ENCODE measurements at regions not wholly inside any gene's neighbourhood (a gene's known extent, or its start where the extent isn't known, plus 50 kb on each side); places are given as distances from the start of the nearest gene placed in this dataset.

- H3K9me3 ChIP-seq (ENCODE audit: severe bottlenecking) = no peaks in the 10 kb centered on the region
- no peak overlapping the region for H3K27ac ChIP-seq
- no peak overlapping the region for H3K4me3 ChIP-seq (ENCODE audit: low read depth, low read length)
- TF ChIP-seq CTCF (IDR thresholded peaks at IDR 0.05; ENCODE audit: low read depth, low read length) = no peak
- DNase-seq = no peak
- H3K27me3 ChIP-seq (ENCODE audit: insufficient read depth, low read depth, severe bottlenecking) = no peaks in the 10 kb centered on the region
- no peaks in the 10 kb centered on the region for H3K36me3 ChIP-seq
Observed at GRCh38 chr3:34381243-34381642, 582.8 kb downstream of the PDCD6IP start.

DNA sequence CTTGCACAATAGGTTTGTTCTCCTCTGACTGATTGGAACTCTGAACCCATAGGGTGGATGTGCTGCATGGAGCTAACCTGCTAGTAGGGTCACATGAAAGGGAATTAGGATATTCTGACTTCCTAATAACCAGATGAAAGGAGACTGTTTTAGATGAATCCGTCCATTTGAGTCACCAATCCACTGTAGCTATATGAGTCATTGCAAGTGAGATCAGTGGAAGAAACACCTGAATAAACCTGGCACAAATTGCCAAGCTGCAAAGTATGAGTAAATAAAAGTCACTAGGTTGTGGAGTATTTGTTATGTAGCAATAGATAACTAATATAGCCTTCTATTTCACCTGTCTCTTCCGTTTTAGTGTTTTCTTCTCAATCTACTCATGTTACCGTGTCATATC lies 584.4 kb downstream of the PDCD6IP start:
- no peak for DNase-seq
- no peaks in the 10 kb centered on the region for H3K9me3 ChIP-seq (ENCODE audit: severe bottlenecking)
- no peaks in the 10 kb centered on the region for H3K36me3 ChIP-seq
- H3K27ac ChIP-seq = no peak overlapping the region
- TF ChIP-seq CTCF (IDR thresholded peaks at IDR 0.05; ENCODE audit: low read depth, low read length) = no peak
- no peaks in the 10 kb centered on the region for H3K27me3 ChIP-seq (ENCODE audit: insufficient read depth, low read depth, severe bottlenecking)
- H3K4me3 ChIP-seq (ENCODE audit: low read depth, low read length) = no peak overlapping the region

- Histone ChIP-seq H3K27me3 (ENCODE audit: insufficient read depth, low read depth, severe bottlenecking) (no peaks in the 10 kb centered on the region), H3K9me3 (ENCODE audit: severe bottlenecking) (no peaks in the 10 kb centered on the region), H3K4me3 (ENCODE audit: low read depth, low read length) (no peak overlapping the region), H3K27ac (no peak overlapping the region), H3K36me3 (no peaks in the 10 kb centered on the region)
- TF ChIP-seq CTCF (IDR thresholded peaks at IDR 0.05; ENCODE audit: low read depth, low read length) = no peak
- no peak for DNase-seq
Observed at GRCh38 chr3:34386309-34386708, 587.9 kb downstream of the PDCD6IP start.

DNA sequence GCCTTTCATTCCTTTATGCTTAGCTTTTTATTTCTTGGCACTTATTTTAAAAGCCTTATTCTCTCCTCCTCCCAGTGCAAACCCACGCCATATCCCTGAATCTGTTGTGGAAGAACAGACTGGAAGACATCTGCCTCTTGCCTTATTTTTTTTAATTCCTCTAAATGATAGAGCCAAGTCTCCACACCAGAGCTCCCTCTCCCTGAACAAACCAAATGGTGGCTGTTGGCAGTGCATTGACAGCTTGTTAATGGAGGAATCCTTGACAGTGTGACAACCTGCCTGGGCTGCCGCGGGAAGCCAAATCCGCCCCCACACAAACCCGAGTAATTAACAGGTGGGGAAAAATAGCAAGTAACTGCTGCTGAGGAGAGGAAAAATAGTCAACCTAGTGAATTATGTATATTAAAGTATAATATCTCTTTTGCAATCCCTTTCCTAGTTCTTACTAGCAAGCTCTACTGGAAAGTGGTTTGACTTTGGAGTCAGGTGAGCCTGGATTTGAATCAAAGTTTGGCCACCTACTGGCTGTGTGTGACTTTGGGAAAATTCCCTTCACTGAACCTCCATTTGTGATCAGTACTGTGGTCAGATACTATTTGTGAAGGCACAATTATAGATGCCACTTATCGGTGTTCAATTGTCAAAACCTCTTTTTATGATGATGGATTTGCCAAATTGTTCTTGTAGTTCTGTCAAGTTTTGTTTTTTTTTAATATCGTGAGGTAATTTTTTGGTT lies 589.6 kb downstream of the PDCD6IP start:
- Histone ChIP-seq H3K9me3 (ENCODE audit: severe bottlenecking) (peaks cover 4% of the 10 kb centered on the region), H3K4me3 (ENCODE audit: low read depth, low read length) (no peak overlapping the region), H3K27ac (no peak overlapping the region), H3K27me3 (ENCODE audit: insufficient read depth, low read depth, severe bottlenecking) (no peaks in the 10 kb centered on the region), H3K36me3 (no peaks in the 10 kb centered on the region)
- 0 out of 2 replicates have a peak, but pooled peaks have one; percentile 14 for TF ChIP-seq CTCF (IDR thresholded peaks at IDR 0.05; ENCODE audit: low read depth, low read length)
- DNase-seq = no peak

GRCh38 chr3:34388830-34389229 lies 590.4 kb downstream of the PDCD6IP start:
- Histone ChIP-seq H3K36me3 (no peaks in the 10 kb centered on the region), H3K27me3 (ENCODE audit: insufficient read depth, low read depth, severe bottlenecking) (no peaks in the 10 kb centered on the region), H3K9me3 (ENCODE audit: severe bottlenecking) (peaks cover 4% of the 10 kb centered on the region), H3K4me3 (ENCODE audit: low read depth, low read length) (no peak overlapping the region), H3K27ac (no peak overlapping the region)
- DNase-seq = no peak
- no peak for TF ChIP-seq CTCF (IDR thresholded peaks at IDR 0.05; ENCODE audit: low read depth, low read length)

Measured in WERI-Rb-1 (cell line).